HEK293T (cell line): ENCODE measurements at regions not wholly inside any gene's neighbourhood (a gene's known extent, or its start where the extent isn't known, plus 50 kb on each side); places are given as distances from the start of the nearest gene placed in this dataset.
"Not testable (repeated sequence)": the region's sequence is repeated elsewhere in the genome, so short reads cannot be mapped to it uniquely, and the experiment has no call there.

Experiments
- CTCF ChIA-PET: fragments of 350-600 bp; formaldehyde crosslinking; extraction: SDS; loops from one replicate; lab custom pipeline; 2021; ENCODE audit warnings: antibody characterized with exemption, inconsistent platforms; lab: Yijun Ruan, JAX
- POLR2A ChIA-PET: fragments of 350-600 bp; formaldehyde crosslinking; extraction: SDS; loops from one replicate; lab custom pipeline; 2020; ENCODE audit warnings: antibody characterized with exemption, inconsistent platforms; lab: Yijun Ruan, JAX
- DNase-seq: peaks from one replicate; pipeline ENCODE4 v3.0.0; 2012; ENCODE audit warnings: mixed read lengths; ENCODE audit errors: extremely low spot score
- ARNT ChIP-seq: fragments of 450-650 bp; IDR thresholded peaks from 2 replicates; pipeline ENCODE4 v1.6.1; 2017; ENCODE audit warnings: mild to moderate bottlenecking
- BHLHE40 ChIP-seq: fragments of 450-650 bp; IDR thresholded peaks from 2 replicates; pipeline ENCODE4 v1.6.1; 2016; ENCODE audit warnings: mild to moderate bottlenecking, moderate library complexity, borderline replicate concordance
- CTBP1 ChIP-seq: fragments of 450-650 bp; IDR thresholded peaks from 2 replicates; pipeline ENCODE4 v1.6.1; 2016; ENCODE audit warnings: borderline replicate concordance
- ELF4 ChIP-seq: fragments of 450-650 bp; IDR thresholded peaks from 2 replicates; pipeline ENCODE4 v1.6.1; 2017; ENCODE audit warnings: antibody characterized with exemption
- FOXA1 ChIP-seq: fragments of 450-650 bp; IDR thresholded peaks from 2 replicates; pipeline ENCODE4 v1.6.1; 2016; ENCODE audit warnings: mild to moderate bottlenecking
- FOXK2 ChIP-seq: fragments of 450-650 bp; IDR thresholded peaks from 2 replicates; pipeline ENCODE4 v1.6.1; 2016; ENCODE audit warnings: mild to moderate bottlenecking
- FOXM1 ChIP-seq: fragments of 450-650 bp; IDR thresholded peaks from 2 replicates; pipeline ENCODE4 v1.6.1; 2017; ENCODE audit warnings: mild to moderate bottlenecking, borderline replicate concordance
- HDGF ChIP-seq: fragments of 450-650 bp; IDR thresholded peaks from 2 replicates; pipeline ENCODE4 v1.6.1; 2017; ENCODE audit warnings: antibody characterized with exemption, borderline replicate concordance
- L3MBTL2 ChIP-seq: fragments of 450-650 bp; conservative IDR thresholded peaks from 2 replicates; pipeline ENCODE4 v1.6.1; 2016; ENCODE audit warnings: mild to moderate bottlenecking
- LEF1 ChIP-seq: fragments of 450-650 bp; IDR thresholded peaks from 2 replicates; pipeline ENCODE4 v1.6.1; 2017; ENCODE audit warnings: mild to moderate bottlenecking, borderline replicate concordance
- NFRKB ChIP-seq: fragments of 450-650 bp; IDR thresholded peaks from 2 replicates; pipeline ENCODE4 v1.6.1; 2016; ENCODE audit warnings: mild to moderate bottlenecking, moderate library complexity
- PKNOX1 ChIP-seq: fragments of 450-650 bp; IDR thresholded peaks from 2 replicates; pipeline ENCODE4 v1.6.1; 2016
- SP1 ChIP-seq: fragments of 450-650 bp; IDR thresholded peaks from 2 replicates; pipeline ENCODE4 v1.6.1; 2017
- SUZ12 ChIP-seq: fragments of 450-650 bp; IDR thresholded peaks from 2 replicates; pipeline ENCODE4 v1.6.1; 2016; ENCODE audit warnings: mild to moderate bottlenecking
- TARDBP ChIP-seq: fragments of 450-650 bp; IDR thresholded peaks from 2 replicates; pipeline ENCODE4 v1.6.1; 2016
- ZNF384 ChIP-seq: fragments of 450-650 bp; IDR thresholded peaks from 2 replicates; pipeline ENCODE4 v1.6.1; 2016

GRCh38 chr14:80291101-80291500, 79.8 kb upstream of the DIO2 start:
- TF ChIP-seq ELF4 (no peak), BHLHE40 (no peak), FOXM1 (no peak), CTBP1 (no peak), NFRKB (no peak), SP1 (no peak), ZNF384 (no peak), ARNT (no peak), L3MBTL2 (no peak), SUZ12 (no peak)
- ChIA-PET POLR2A (no interaction called here), CTCF (no interaction called here)
- DNase-seq, result no peak

- CTCF ChIA-PET, POLR2A ChIA-PET: not testable (repeated sequence)
These were observed 75.4 kb upstream of the DIO2 start for GRCh38 chr14:80286744-80287143.

GRCh38 chr14:80278293-80279023, 67.2 kb upstream of the DIO2 start:
- no peak for TF ChIP-seq CTBP1
- TF ChIP-seq HDGF, result no peak
- TF ChIP-seq FOXM1, result no peak
- TF ChIP-seq NFRKB, result no peak
- no peak for TF ChIP-seq L3MBTL2
- TF ChIP-seq ELF4, result no peak
- no peak for DNase-seq
- ChIA-PET CTCF (no interaction called here), POLR2A (no interaction called here)

More at GRCh38 chr14:80286744-80287143, 75.4 kb upstream of the DIO2 start:
- DNase-seq, result not testable (repeated sequence)

GRCh38 chr14:80275208-80275850, 64.0 kb upstream of the DIO2 start:
- TF ChIP-seq SUZ12 (no peak), CTBP1 (no peak), LEF1 (no peak), L3MBTL2 (no peak), ARNT (no peak), TARDBP (no peak)
- no peak for DNase-seq
- CTCF ChIA-PET, result no interaction called here
- POLR2A ChIA-PET, result no interaction called here

GRCh38 chr14:80274310-80274709, 63.0 kb upstream of the DIO2 start:
- DNase-seq, CTCF ChIA-PET, POLR2A ChIA-PET: not testable (repeated sequence)

GRCh38 chr14:80271389-80271788, 60.1 kb upstream of the DIO2 start:
- POLR2A ChIA-PET, result no interaction called here
- CTCF ChIA-PET, result no interaction called here
- no peak for DNase-seq
- no peak for TF ChIP-seq SUZ12
- TF ChIP-seq FOXM1, result no peak
- no peak for TF ChIP-seq SP1
- TF ChIP-seq LEF1, result no peak
- no peak for TF ChIP-seq ZNF384
- no peak for TF ChIP-seq NFRKB
- no peak for TF ChIP-seq L3MBTL2
- no peak for TF ChIP-seq ELF4
- TF ChIP-seq FOXK2, result no peak
- no peak for TF ChIP-seq FOXA1
- no peak for TF ChIP-seq HDGF
- no peak for TF ChIP-seq BHLHE40
- no peak for TF ChIP-seq ARNT
- no peak for TF ChIP-seq PKNOX1
- no peak for TF ChIP-seq CTBP1
- no peak for TF ChIP-seq TARDBP

- no peak for DNase-seq
- no peak for TF ChIP-seq ZNF384
- no peak for TF ChIP-seq PKNOX1
- no peak for TF ChIP-seq ELF4
- no peak for TF ChIP-seq FOXA1
- no peak for TF ChIP-seq TARDBP
- TF ChIP-seq CTBP1, result no peak
- no peak for TF ChIP-seq NFRKB
- no peak for TF ChIP-seq SUZ12
- no peak for TF ChIP-seq ARNT
- no peak for TF ChIP-seq HDGF
- TF ChIP-seq SP1, result no peak
- no peak for TF ChIP-seq LEF1
- no peak for TF ChIP-seq FOXK2
- no peak for TF ChIP-seq BHLHE40
- TF ChIP-seq L3MBTL2, result no peak
- no peak for TF ChIP-seq FOXM1
- POLR2A ChIA-PET, result no interaction called here
- CTCF ChIA-PET, result no interaction called here
These were observed 58.1 kb upstream of the DIO2 start for GRCh38 chr14:80269353-80269925.
